ENCODE measurements at regions not wholly inside any gene's neighbourhood (a gene's known extent, or its start where the extent isn't known, plus 50 kb on each side); places are given as distances from the start of the nearest gene placed in this dataset.
"Not testable (repeated sequence)": the region's sequence is repeated elsewhere in the genome, so short reads cannot be mapped to it uniquely, and the experiment has no call there.

DNA sequence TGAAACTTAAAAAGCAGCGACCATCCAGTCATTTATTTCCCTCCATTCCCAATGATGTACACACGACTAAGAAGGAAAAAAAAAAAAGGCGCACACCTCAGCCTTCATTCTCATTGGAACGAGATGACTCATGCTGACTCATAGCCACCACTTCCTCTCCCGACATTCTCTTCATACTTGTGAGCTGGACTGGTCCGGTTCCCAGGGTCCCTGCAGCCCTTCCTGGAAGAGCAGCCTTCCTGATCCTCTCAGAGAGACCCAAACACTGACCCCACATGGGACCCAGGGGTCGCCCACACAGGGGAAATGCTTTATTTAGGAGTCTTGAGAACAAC is 374.2 kb downstream of the BCL2L11 start:
- H3K4me3 Mint-ChIP-seq: peak overlapping the region; percentile 20
- H3K36me3 Mint-ChIP-seq (ENCODE audit: low read depth); H3K9me3 Mint-ChIP-seq; H3K27me3 Mint-ChIP-seq; H3K4me1 Mint-ChIP-seq (ENCODE audit: low read depth); H3K27ac Mint-ChIP-seq; intact Hi-C loops (cut with micrococcal nuclease): not testable (repeated sequence)

- H3K36me3 Mint-ChIP-seq (ENCODE audit: low read depth); intact Hi-C loops (cut with micrococcal nuclease); H3K4me1 Mint-ChIP-seq (ENCODE audit: low read depth); H3K9me3 Mint-ChIP-seq; H3K27ac Mint-ChIP-seq; H3K4me3 Mint-ChIP-seq; H3K27me3 Mint-ChIP-seq: not testable (repeated sequence)
Observed at GRCh38 chr2:111495636-111496035, 374.9 kb downstream of the BCL2L11 start.

GRCh38 chr2:111496176-111496575 is 375.5 kb downstream of the BCL2L11 start:
- H3K4me3 Mint-ChIP-seq; H3K4me1 Mint-ChIP-seq (ENCODE audit: low read depth); H3K27ac Mint-ChIP-seq; intact Hi-C loops (cut with micrococcal nuclease); H3K36me3 Mint-ChIP-seq (ENCODE audit: low read depth); H3K9me3 Mint-ChIP-seq; H3K27me3 Mint-ChIP-seq: not testable (repeated sequence)

DNA sequence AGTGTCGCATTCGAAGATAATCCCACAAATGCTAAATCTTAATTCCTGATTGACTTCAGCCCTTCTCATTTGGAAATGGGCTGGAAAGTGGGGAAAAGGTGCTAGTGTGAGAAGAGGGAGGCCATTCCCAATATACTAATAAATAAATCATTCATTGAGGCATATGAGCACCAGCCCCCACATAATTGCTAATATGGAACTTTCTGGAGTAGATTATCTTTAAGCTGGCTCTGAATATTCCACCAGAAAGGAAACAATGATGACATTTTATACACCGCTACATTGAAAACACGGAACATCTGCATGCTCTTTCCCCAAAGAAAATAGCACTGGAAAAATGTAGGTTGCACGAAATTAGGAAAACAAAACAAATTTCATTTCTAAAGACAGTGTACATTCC is 376.1 kb downstream of the BCL2L11 start:
- intact Hi-C loops (cut with micrococcal nuclease); H3K4me1 Mint-ChIP-seq (ENCODE audit: low read depth); H3K36me3 Mint-ChIP-seq (ENCODE audit: low read depth); H3K27me3 Mint-ChIP-seq; H3K9me3 Mint-ChIP-seq; H3K4me3 Mint-ChIP-seq; H3K27ac Mint-ChIP-seq: not testable (repeated sequence)

DNA sequence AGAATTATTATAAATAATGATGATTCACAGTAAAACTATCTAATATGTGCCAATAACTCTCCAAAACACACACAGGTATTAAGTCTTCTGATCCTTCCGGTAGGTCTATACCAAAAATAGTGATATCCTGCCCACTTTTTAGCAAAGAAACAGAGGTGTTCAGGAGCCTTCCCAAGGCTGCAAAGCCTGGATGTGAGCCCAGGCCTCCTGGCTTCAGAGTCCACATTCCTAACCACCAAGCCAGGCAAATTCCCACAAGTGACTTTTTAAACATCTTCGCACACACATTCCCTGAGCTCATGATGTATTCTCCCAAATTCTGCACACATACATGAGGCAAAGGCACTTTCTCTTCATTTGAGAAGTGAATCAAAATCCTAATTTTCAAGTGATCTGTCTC is 376.6 kb downstream of the BCL2L11 start:
- H3K4me3 Mint-ChIP-seq; H3K9me3 Mint-ChIP-seq; H3K36me3 Mint-ChIP-seq (ENCODE audit: low read depth); H3K27me3 Mint-ChIP-seq; H3K27ac Mint-ChIP-seq; intact Hi-C loops (cut with micrococcal nuclease); H3K4me1 Mint-ChIP-seq (ENCODE audit: low read depth): not testable (repeated sequence)

GRCh38 chr2:111500536-111501062 is 379.9 kb downstream of the BCL2L11 start:
- H3K27me3 Mint-ChIP-seq; H3K27ac Mint-ChIP-seq; H3K9me3 Mint-ChIP-seq; H3K4me3 Mint-ChIP-seq; H3K4me1 Mint-ChIP-seq (ENCODE audit: low read depth); H3K36me3 Mint-ChIP-seq (ENCODE audit: low read depth); intact Hi-C loops (cut with micrococcal nuclease): not testable (repeated sequence)

- intact Hi-C loops (cut with micrococcal nuclease); H3K36me3 Mint-ChIP-seq (ENCODE audit: low read depth); H3K9me3 Mint-ChIP-seq; H3K27me3 Mint-ChIP-seq; H3K4me3 Mint-ChIP-seq; H3K27ac Mint-ChIP-seq: not testable (repeated sequence)
- H3K4me1 Mint-ChIP-seq (ENCODE audit: low read depth): peaks cover 12% of the 10 kb centered on the region
Observed at GRCh38 chr2:111503844-111504570, 380.0 kb downstream of the ANAPC1 start.

DNA sequence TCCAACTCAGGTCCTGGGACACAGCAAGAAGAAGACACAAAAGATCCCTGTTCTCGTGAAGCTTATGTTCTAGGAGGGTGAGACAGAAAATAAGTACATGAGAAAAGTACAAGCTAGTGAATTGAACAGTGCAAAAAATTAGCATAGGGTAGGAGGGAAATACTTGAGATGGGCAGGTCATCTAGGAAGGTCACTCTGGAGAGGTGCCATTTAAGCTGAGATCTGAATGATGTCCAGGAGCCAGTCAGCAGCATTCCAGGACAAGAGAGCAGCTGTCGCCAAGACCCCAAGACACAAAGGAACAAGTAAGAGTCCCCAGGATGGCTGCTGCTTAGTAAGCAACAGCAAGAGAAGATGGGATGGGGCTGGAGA is 379.4 kb downstream of the ANAPC1 start:
- H3K4me1 Mint-ChIP-seq (ENCODE audit: low read depth): peaks cover 12% of the 10 kb centered on the region
- H3K36me3 Mint-ChIP-seq (ENCODE audit: low read depth); intact Hi-C loops (cut with micrococcal nuclease); H3K9me3 Mint-ChIP-seq; H3K27ac Mint-ChIP-seq; H3K27me3 Mint-ChIP-seq; H3K4me3 Mint-ChIP-seq: not testable (repeated sequence)

- peaks cover 12% of the 10 kb centered on the region for H3K4me1 Mint-ChIP-seq (ENCODE audit: low read depth)
- H3K27me3 Mint-ChIP-seq; H3K36me3 Mint-ChIP-seq (ENCODE audit: low read depth); H3K4me3 Mint-ChIP-seq; H3K27ac Mint-ChIP-seq; H3K9me3 Mint-ChIP-seq; intact Hi-C loops (cut with micrococcal nuclease): not testable (repeated sequence)
Observed at GRCh38 chr2:111505267-111505666, 378.7 kb downstream of the ANAPC1 start.

GRCh38 chr2:111506936-111507335 is 377.1 kb downstream of the ANAPC1 start:
- H3K27me3 Mint-ChIP-seq, H3K4me3 Mint-ChIP-seq: not testable (repeated sequence)

GRCh38 chr2:111509225-111509869 is 374.6 kb downstream of the ANAPC1 start:
- H3K36me3 Mint-ChIP-seq (ENCODE audit: low read depth); H3K9me3 Mint-ChIP-seq; H3K27ac Mint-ChIP-seq; H3K27me3 Mint-ChIP-seq; H3K4me3 Mint-ChIP-seq; intact Hi-C loops (cut with micrococcal nuclease): not testable (repeated sequence)
- H3K4me1 Mint-ChIP-seq (ENCODE audit: low read depth): peaks cover 22% of the 10 kb centered on the region

More at GRCh38 chr2:111506936-111507335, 377.1 kb downstream of the ANAPC1 start:
- intact Hi-C loops (cut with micrococcal nuclease); H3K27ac Mint-ChIP-seq; H3K9me3 Mint-ChIP-seq; H3K36me3 Mint-ChIP-seq (ENCODE audit: low read depth): not testable (repeated sequence)
- peaks cover 16% of the 10 kb centered on the region for H3K4me1 Mint-ChIP-seq (ENCODE audit: low read depth)

DNA sequence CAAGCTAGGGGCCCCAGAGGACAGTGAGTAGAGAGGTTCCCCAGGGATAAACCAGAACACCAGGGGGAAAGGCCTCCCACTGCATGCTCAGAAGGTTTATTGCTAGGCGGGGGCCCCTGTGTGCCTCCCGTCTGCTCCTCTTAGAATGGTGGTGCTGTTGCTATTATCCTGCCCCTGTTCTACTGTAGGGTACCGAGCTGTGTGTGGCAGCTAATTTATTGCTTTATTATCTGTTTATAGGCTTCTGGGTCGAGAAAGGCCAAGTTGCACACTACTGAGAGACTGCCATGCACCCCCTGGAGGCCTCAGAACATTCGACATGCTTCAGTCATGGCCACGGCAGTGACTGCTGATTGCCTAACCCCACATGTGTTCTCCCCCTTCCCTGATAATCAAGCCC is 373.6 kb downstream of the ANAPC1 start:
- intact Hi-C loops (cut with micrococcal nuclease); H3K9me3 Mint-ChIP-seq; H3K4me3 Mint-ChIP-seq; H3K27me3 Mint-ChIP-seq; H3K36me3 Mint-ChIP-seq (ENCODE audit: low read depth): not testable (repeated sequence)
- Mint-ChIP-seq H3K27ac (peak overlapping the region; percentile 39), H3K4me1 (ENCODE audit: low read depth) (peaks cover 22% of the 10 kb centered on the region)

DNA sequence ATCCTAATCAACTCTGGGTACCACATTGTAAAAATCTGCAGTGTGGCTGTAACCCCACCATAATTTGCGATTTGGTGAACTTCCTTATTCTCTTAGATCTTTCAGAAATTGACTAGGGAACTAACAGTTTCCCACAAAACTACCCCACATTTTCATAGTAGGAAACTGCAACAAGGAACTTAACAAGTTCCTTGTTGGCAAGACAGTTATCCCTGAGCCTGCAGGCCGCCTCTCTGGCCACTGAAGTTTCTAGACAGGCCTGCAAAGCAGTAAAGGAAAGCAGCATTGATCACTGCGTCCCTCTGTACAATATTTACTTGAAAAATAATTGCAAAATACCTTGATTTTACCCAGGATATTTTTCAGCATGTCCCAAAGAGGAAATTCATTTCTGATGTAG is 372.9 kb downstream of the ANAPC1 start:
- H3K9me3 Mint-ChIP-seq; H3K36me3 Mint-ChIP-seq (ENCODE audit: low read depth); H3K4me3 Mint-ChIP-seq; H3K27me3 Mint-ChIP-seq; intact Hi-C loops (cut with micrococcal nuclease): not testable (repeated sequence)
- Mint-ChIP-seq H3K27ac (peak overlapping the region; percentile 39), H3K4me1 (ENCODE audit: low read depth) (peaks cover 22% of the 10 kb centered on the region)

DNA sequence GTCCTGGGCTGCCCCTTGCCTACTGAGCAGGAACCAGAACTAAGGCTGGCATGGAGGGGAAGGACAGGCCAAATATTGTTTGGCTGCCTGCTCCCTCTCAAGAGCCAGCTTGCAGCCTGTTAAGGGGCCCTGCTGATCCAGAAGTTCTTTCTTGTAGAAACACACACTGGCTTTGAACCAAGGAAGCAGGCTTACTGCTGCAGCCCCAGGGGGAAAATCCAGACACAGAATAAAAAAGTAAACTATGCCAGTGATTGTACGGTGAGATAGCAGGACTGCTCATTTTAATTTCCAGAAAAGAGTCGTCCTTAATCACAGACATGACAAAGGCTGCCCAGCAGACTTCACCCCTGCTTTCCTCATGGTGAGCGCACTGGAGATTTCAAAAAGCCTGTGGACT is 371.6 kb downstream of the ANAPC1 start:
- H3K36me3 Mint-ChIP-seq (ENCODE audit: low read depth); H3K27me3 Mint-ChIP-seq; H3K27ac Mint-ChIP-seq; H3K9me3 Mint-ChIP-seq; intact Hi-C loops (cut with micrococcal nuclease); H3K4me3 Mint-ChIP-seq: not testable (repeated sequence)
- H3K4me1 Mint-ChIP-seq (ENCODE audit: low read depth): peaks cover 17% of the 10 kb centered on the region

DNA sequence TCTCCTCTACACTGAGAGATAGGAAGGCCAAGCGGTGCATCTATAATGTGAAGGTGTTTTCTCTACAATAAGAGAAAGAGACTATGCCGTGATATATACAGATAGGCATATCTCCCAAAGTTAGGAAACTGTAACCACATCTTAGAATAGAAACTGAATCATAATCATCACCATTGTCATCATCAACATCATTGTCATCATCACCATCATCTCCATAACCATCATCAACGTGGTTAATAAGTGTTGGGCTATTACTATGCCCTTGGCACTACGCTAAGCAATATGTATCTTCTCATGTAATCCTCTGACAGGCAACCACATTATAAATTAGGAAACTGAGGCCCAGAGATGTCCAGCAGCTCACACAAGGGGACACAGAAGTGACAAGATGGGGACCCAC is 369.9 kb downstream of the ANAPC1 start:
- H3K4me1 Mint-ChIP-seq (ENCODE audit: low read depth): peaks cover 19% of the 10 kb centered on the region
- H3K4me3 Mint-ChIP-seq; H3K27me3 Mint-ChIP-seq; H3K27ac Mint-ChIP-seq; H3K36me3 Mint-ChIP-seq (ENCODE audit: low read depth); H3K9me3 Mint-ChIP-seq; intact Hi-C loops (cut with micrococcal nuclease): not testable (repeated sequence)
